Bronchial epithelial cell (primary cell): ENCODE measurements at regions not wholly inside any gene's neighbourhood (a gene's known extent, or its start where the extent isn't known, plus 50 kb on each side); places are given as distances from the start of the nearest gene placed in this dataset.

ENCODE experiments used
- DNase-seq: peaks from one replicate; pipeline ENCODE4 v3.0.0-alpha.2; 2010; ENCODE audit warnings: low read depth
- FAIRE-seq: peaks from 2 replicates; lab custom pipeline; 2011; peaks lifted over from hg19 to GRCh38; lab: Jason Lieb, UNC
- H3K27me3 ChIP-seq: 2 replicates; pipeline ENCODE4 v1.5.1; 2011; ENCODE audit warnings: low read length; ENCODE audit not compliant: control insufficient read depth, insufficient read depth
- H3K36me3 ChIP-seq: 2 replicates; pipeline ENCODE4 v1.5.1; 2011; ENCODE audit warnings: low read length; ENCODE audit not compliant: control insufficient read depth, insufficient read depth
- H3K4me3 ChIP-seq: 2 replicates; pipeline ENCODE4 v1.5.1; 2011; ENCODE audit warnings: mild to moderate bottlenecking, low read depth, low read length, control low read depth
- TF ChIP-seq, protein P1 (sequence below): IDR thresholded peaks from 2 replicates; pipeline ENCODE4 v1.5.1; 2011; ENCODE audit warnings: mild to moderate bottlenecking, moderate library complexity, low read length, control low read depth, inconsistent platforms; ENCODE audit not compliant: insufficient read depth, severe bottlenecking

DNA sequence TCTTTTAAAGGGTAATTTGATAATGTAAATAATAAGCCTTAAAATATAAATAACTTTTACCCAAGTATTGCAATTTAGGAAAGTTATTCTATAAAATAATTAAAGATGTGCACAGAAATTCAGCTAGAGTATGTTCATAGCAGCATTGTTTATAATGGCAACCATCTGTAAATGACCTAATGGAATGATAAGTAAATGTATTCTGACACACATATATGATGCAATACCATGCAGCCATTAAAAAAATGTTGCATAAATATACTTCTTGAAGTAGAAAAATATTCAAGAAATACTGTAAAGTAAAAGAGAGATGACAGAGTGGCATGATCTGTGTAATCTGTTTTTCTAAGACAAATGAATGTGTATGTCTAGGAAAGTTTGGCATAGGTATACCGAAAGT is 545.7 kb downstream of the ZEB2 start:
- Histone ChIP-seq H3K4me3 (no peak overlapping the region), H3K27me3 (no peaks in the 10 kb centered on the region), H3K36me3 (no peaks in the 10 kb centered on the region)
- DNase-seq (peak; percentile 10), FAIRE-seq (no peak)
- TF ChIP-seq, protein P1, sequence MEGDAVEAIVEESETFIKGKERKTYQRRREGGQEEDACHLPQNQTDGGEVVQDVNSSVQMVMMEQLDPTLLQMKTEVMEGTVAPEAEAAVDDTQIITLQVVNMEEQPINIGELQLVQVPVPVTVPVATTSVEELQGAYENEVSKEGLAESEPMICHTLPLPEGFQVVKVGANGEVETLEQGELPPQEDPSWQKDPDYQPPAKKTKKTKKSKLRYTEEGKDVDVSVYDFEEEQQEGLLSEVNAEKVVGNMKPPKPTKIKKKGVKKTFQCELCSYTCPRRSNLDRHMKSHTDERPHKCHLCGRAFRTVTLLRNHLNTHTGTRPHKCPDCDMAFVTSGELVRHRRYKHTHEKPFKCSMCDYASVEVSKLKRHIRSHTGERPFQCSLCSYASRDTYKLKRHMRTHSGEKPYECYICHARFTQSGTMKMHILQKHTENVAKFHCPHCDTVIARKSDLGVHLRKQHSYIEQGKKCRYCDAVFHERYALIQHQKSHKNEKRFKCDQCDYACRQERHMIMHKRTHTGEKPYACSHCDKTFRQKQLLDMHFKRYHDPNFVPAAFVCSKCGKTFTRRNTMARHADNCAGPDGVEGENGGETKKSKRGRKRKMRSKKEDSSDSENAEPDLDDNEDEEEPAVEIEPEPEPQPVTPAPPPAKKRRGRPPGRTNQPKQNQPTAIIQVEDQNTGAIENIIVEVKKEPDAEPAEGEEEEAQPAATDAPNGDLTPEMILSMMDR: no peak

DNA sequence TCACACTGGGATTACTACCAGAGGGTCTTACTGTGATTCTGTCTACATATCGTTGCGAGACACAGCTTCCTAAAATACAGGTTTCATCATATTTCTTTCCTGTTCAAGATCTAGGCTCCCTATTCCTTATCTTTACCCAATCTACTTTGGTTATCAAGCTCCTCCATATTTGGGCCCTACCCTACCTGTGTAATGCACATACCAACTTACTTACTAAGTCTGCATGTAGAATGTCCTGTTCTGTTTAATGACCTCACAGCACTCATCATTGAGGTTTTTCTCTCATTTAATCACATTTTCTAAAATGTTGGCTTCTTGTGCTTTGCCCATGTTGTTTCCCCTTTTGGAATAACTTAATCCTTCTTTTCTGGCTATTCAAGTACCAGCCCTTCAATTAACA is 551.1 kb downstream of the ZEB2 start:
- Histone ChIP-seq H3K36me3 (no peaks in the 10 kb centered on the region), H3K27me3 (no peaks in the 10 kb centered on the region), H3K4me3 (no peak overlapping the region)
- DNase-seq: peak; percentile 42
- FAIRE-seq: no peak
- TF ChIP-seq, protein P1: no peak

DNA sequence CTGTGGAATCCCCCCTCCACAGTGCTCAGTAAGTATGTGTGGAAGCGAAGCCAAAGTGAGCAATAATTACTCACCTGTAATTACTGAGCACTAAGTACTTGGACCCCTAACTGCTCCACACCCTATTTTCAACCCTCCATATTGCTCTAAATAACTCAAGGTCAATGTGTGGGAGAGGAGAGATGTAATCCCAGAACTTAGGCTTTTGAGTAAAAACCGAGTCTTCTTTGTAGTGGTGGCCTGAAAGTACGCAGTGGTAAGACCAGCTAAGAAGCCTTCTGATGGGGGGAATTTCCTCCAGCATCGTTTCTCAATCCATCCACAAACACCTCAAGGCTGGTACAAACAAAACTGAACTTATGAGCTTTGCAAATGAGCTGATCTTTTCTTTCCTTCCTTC is 551.6 kb downstream of the ZEB2 start:
- Histone ChIP-seq H3K27me3 (no peaks in the 10 kb centered on the region), H3K36me3 (no peaks in the 10 kb centered on the region), H3K4me3 (no peak overlapping the region)
- DNase-seq (no peak), FAIRE-seq (no peak)
- TF ChIP-seq, protein P1: no peak

DNA sequence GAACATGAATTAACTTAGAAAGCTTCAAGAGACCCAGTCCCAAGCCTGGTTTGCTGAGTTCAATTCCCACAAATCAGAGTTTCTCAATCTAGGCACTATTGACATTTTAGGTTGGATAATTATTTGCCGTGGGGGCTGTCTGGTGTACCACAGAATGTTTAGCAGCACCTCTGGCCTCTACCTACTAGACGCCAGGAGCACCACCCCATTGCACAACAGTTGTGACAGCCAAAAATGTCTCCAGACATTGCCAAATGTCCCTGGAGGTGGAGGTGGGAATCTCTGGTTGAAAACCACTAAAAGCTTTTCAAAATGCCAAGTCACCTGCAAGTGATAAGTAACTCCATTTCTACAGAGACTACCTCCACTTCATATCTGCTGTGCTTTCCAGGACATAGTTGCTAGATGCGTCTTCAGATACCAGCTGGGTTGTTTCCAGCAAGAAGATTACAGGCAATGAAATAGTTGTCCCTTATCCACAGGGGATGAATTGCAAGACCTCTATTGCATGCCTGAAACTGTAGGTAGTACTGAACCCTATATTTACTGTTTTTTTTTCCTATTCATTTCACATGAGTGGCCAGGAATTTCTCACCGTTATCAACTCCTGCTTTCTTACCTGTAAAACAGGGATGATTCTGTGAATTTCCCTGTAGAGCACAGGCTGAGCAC is 554.3 kb downstream of the ZEB2 start:
- TF ChIP-seq, protein P1: no peak
- H3K27me3 ChIP-seq: no peaks in the 10 kb centered on the region
- no peaks in the 10 kb centered on the region for H3K36me3 ChIP-seq
- no peak overlapping the region for H3K4me3 ChIP-seq
- FAIRE-seq (no peak), DNase-seq (no peak)

DNA sequence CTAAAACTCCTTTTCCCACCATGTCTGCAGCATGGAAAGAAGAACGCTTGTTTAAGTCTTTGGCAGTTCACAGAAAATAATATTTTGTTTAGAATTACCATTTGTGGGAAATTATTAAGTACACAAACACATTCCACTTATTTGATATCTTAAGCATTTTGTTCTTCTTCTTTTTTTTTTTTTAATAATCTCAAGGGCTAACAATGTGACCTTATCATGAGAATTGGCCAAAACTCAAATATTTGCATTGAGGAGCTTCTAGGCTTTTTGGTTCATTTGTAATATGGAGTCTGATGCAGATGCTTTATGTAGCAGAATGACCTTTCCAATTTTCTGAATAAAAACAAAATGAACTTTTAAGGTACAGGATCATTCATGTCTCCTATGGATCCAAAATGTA is 555.0 kb downstream of the ZEB2 start:
- no peak for DNase-seq

More for the DNA sequence above, 555.0 kb downstream of the ZEB2 start:
- TF ChIP-seq, protein P1: no peak
- FAIRE-seq: no peak
- Histone ChIP-seq H3K4me3 (no peak overlapping the region), H3K27me3 (no peaks in the 10 kb centered on the region), H3K36me3 (no peaks in the 10 kb centered on the region)
